H1 (cell line): ENCODE measurements at regions not wholly inside any gene's neighbourhood (a gene's known extent, or its start where the extent isn't known, plus 50 kb on each side); places are given as distances from the start of the nearest gene placed in this dataset.

ENCODE experiments used
- CTCF ChIA-PET: fragments of 300-600 bp; sonication (Branson Sonifier 250); formaldehyde crosslinking; loops from one replicate; lab custom pipeline; 2021; ENCODE audit not compliant: partially characterized antibody; lab: Charles Lee
- POLR2A ChIA-PET: fragments of 300-600 bp; sonication (Branson Sonifier 250); formaldehyde crosslinking; loops from one replicate; lab custom pipeline; 2021; ENCODE audit warnings: inconsistent platforms; ENCODE audit not compliant: partially characterized antibody; lab: Charles Lee
- DNase-seq, 2 experiments: peaks; one replicate each; pipeline versions ENCODE4 v3.0.0 to v3.0.0-alpha.2; 2010 to 2022; ENCODE audit warnings: low spot score in 2 of 2, low read depth in 1 of 2, mixed read lengths in 1 of 2
- FAIRE-seq: peaks from 2 replicates; lab custom pipeline; 2011; peaks lifted over from hg19 to GRCh38; lab: Jason Lieb, UNC
- H2AFZ ChIP-seq: 2 replicates; pipeline ENCODE4 v1.8.1; 2012; ENCODE audit warnings: low read length, inconsistent platforms
- H2AK5ac ChIP-seq: 2 replicates; pipeline ENCODE4 v1.6.1; 2013; ENCODE audit warnings: low read depth, low read length
- H2BK120ac ChIP-seq: replicated peaks from 2 replicates; pipeline ENCODE3; 2013; ENCODE audit warnings: low read depth, low read length, inconsistent platforms
- H2BK12ac ChIP-seq: 2 replicates; pipeline ENCODE4 v1.6.1; 2013; ENCODE audit warnings: low read depth, low read length
- H2BK15ac ChIP-seq: 2 replicates; pipeline ENCODE4 v1.6.1; 2013; ENCODE audit warnings: low read length
- H2BK20ac ChIP-seq: 2 replicates; pipeline ENCODE4 v1.6.1; 2013; ENCODE audit warnings: low read length
- H2BK5ac ChIP-seq: 2 replicates; pipeline ENCODE4 v1.6.1; 2013; ENCODE audit warnings: low read depth, low read length
- H3K14ac ChIP-seq: 2 replicates; pipeline ENCODE4 v1.6.1; 2013; ENCODE audit warnings: inconsistent platforms; ENCODE audit not compliant: insufficient read length
- H3K18ac ChIP-seq: 2 replicates; pipeline ENCODE4 v1.6.1; 2013; ENCODE audit warnings: low read length; ENCODE audit errors: extremely low read depth
- H3K23ac ChIP-seq: 2 replicates; pipeline ENCODE4 v1.6.1; 2013; ENCODE audit warnings: inconsistent platforms; ENCODE audit not compliant: insufficient read length
- H3K23me2 ChIP-seq: 2 replicates; pipeline ENCODE4 v1.6.1; 2013; ENCODE audit warnings: low read depth, low read length
- H3K27ac ChIP-seq: 2 replicates; pipeline ENCODE4 v1.6.1; 2011; ENCODE audit warnings: low read depth, low read length, inconsistent platforms
- H3K27me3 ChIP-seq, 4 experiments: replicated peaks in 1 of 4; 1 replicate in 1 of 4; 2 replicates in 3 of 4; pipeline versions ENCODE4 v1.6.1 to v1.8.1; 2011 to 2013; ENCODE audit warnings: low read length in 3 of 4, mild to moderate bottlenecking in 3 of 4, inconsistent platforms in 2 of 4, mixed read lengths in 2 of 4, moderate library complexity in 1 of 4; ENCODE audit not compliant: control insufficient read depth in 3 of 4, insufficient read depth in 3 of 4; ENCODE audit errors: extremely low read depth in 1 of 4
- H3K36me3 ChIP-seq, 4 experiments: 2 replicates each; pipeline versions ENCODE4 v1.6.1 to v1.8.1; 2011 to 2013; ENCODE audit warnings: mild to moderate bottlenecking in 4 of 4, low read length in 3 of 4, moderate library complexity in 2 of 4, control low read depth in 1 of 4, inconsistent platforms in 1 of 4; ENCODE audit not compliant: insufficient read depth in 4 of 4, control insufficient read depth in 2 of 4
- H3K4ac ChIP-seq: replicated peaks from 2 replicates; pipeline ENCODE3; 2013; ENCODE audit warnings: low read length, low read depth, mixed read lengths, inconsistent platforms; ENCODE audit not compliant: insufficient read length
- H3K4me1 ChIP-seq, 4 experiments: replicated peaks in 1 of 4; 1 replicate in 1 of 4; 2 replicates in 3 of 4; pipeline versions ENCODE4 v1.6.1 to v1.8.1; 2011 to 2013; ENCODE audit warnings: low read length in 3 of 4, inconsistent platforms in 2 of 4, mixed read lengths in 1 of 4; ENCODE audit not compliant: insufficient read depth in 4 of 4, control insufficient read depth in 3 of 4
- H3K4me2 ChIP-seq, 2 experiments: 2 replicates each; pipeline versions ENCODE4 v1.6.1 to v1.8.1; 2011 to 2013; ENCODE audit warnings: low read depth in 2 of 2, low read length in 2 of 2, control low read depth in 1 of 2, inconsistent platforms in 1 of 2, mild to moderate bottlenecking in 1 of 2; ENCODE audit not compliant: insufficient read depth in 1 of 2
- H3K4me3 ChIP-seq, 4 experiments: fragments of 200-600, 300-600 bp in 1 of 4; sonication (generic), shearing (Covaris generic), sonication (Bioruptor Twin) in 1 of 4; 2 replicates each; pipeline versions ENCODE4 v1.5.1 to v1.8.1; 2011 to 2016; ENCODE audit warnings: low read length in 4 of 4, low read depth in 3 of 4, control low read depth in 2 of 4, inconsistent platforms in 2 of 4, mild to moderate bottlenecking in 2 of 4, mixed read lengths in 1 of 4, moderate library complexity in 1 of 4; ENCODE audit not compliant: insufficient read depth in 2 of 4; ENCODE audit errors: extremely low read depth in 1 of 4
- H3K56ac ChIP-seq: replicated peaks from 2 replicates; pipeline ENCODE3; 2013; ENCODE audit warnings: low read depth, mild to moderate bottlenecking, mixed read lengths, low read length, inconsistent platforms; ENCODE audit not compliant: insufficient read length
- H3K79me1 ChIP-seq: 2 replicates; pipeline ENCODE4 v1.6.1; 2013; ENCODE audit warnings: low read depth, low read length, control low read depth
- H3K79me2 ChIP-seq, 2 experiments: 2 replicates each; pipeline versions ENCODE4 v1.6.1 to v1.8.1; 2012 to 2013; ENCODE audit warnings: low read length in 2 of 2, mild to moderate bottlenecking in 2 of 2, inconsistent platforms in 1 of 2; ENCODE audit not compliant: insufficient read depth in 2 of 2, control insufficient read depth in 1 of 2
- H3K9ac ChIP-seq, 4 experiments: replicated peaks in 1 of 4; 1 replicate in 1 of 4; 2 replicates in 3 of 4; pipeline versions ENCODE4 v1.6.1 to v1.8.1; 2011 to 2013; ENCODE audit warnings: low read depth in 3 of 4, low read length in 3 of 4, control low read depth in 2 of 4, mild to moderate bottlenecking in 2 of 4, moderate library complexity in 2 of 4, inconsistent platforms in 1 of 4; ENCODE audit errors: extremely low read depth in 1 of 4
- H3K9me3 ChIP-seq, 2 experiments: 2 replicates each; pipeline versions ENCODE4 v1.6.1 to v1.8.1; 2012 to 2013; ENCODE audit warnings: mild to moderate bottlenecking in 2 of 2, moderate library complexity in 2 of 2, control low read depth in 1 of 2, inconsistent platforms in 1 of 2, low read depth in 1 of 2, low read length in 1 of 2, mixed read lengths in 1 of 2; ENCODE audit not compliant: insufficient read depth in 2 of 2
- H4K20me1 ChIP-seq, 2 experiments: replicated peaks in 1 of 2; 2 replicates each; pipeline versions ENCODE3 to v1.8.1; 2011 to 2013; ENCODE audit warnings: inconsistent platforms in 2 of 2, low read length in 2 of 2, mild to moderate bottlenecking in 1 of 2; ENCODE audit not compliant: insufficient read depth in 2 of 2, control insufficient read depth in 1 of 2
- H4K5ac ChIP-seq: 2 replicates; pipeline ENCODE4 v1.6.1; 2013; ENCODE audit warnings: low read length, low read depth, mixed read lengths, inconsistent platforms; ENCODE audit not compliant: insufficient read length
- H4K8ac ChIP-seq: 2 replicates; pipeline ENCODE4 v1.8.0; 2013; ENCODE audit warnings: mild to moderate bottlenecking, moderate library complexity, low read length, inconsistent platforms; ENCODE audit not compliant: insufficient read depth; ENCODE audit errors: extremely low read depth
- H4K91ac ChIP-seq: replicated peaks from 2 replicates; pipeline ENCODE3; 2013; ENCODE audit warnings: low read length, mixed read lengths, inconsistent platforms; ENCODE audit not compliant: insufficient read length
- ATF2 ChIP-seq: IDR thresholded peaks from 2 replicates; pipeline ENCODE4 v1.6.1; 2012; ENCODE audit warnings: low read length, inconsistent platforms
- CBX5 ChIP-seq: fragments of 300-800, 300-1000 bp; sonication (generic); IDR thresholded peaks from 2 replicates; pipeline ENCODE4 v1.7.1; 2016; ENCODE audit warnings: antibody characterized with exemption, low read length, low read depth
- CHD2 ChIP-seq: IDR thresholded peaks from 2 replicates; pipeline ENCODE4 v1.6.1; 2012; ENCODE audit warnings: low read length, improper control_type of control experiment
- HDAC2 ChIP-seq, 2 experiments: fragments of 300-600 bp in 1 of 2; sonication (generic) in 1 of 2; IDR thresholded peaks; 2 replicates each; pipeline ENCODE4 v1.6.1; 2011 to 2012; ENCODE audit warnings: low read depth in 2 of 2, low read length in 2 of 2, mild to moderate bottlenecking in 2 of 2, moderate library complexity in 2 of 2, borderline replicate concordance in 1 of 2, inconsistent platforms in 1 of 2
- RFX5 ChIP-seq: IDR thresholded peaks from 2 replicates; pipeline ENCODE4 v1.6.1; 2011; ENCODE audit warnings: low read depth, low read length, improper control_type of control experiment, borderline replicate concordance
- TAF1 ChIP-seq: IDR thresholded peaks from 2 replicates; pipeline ENCODE4 v1.6.1; 2011; ENCODE audit warnings: mild to moderate bottlenecking, low read depth, low read length
- TAF7 ChIP-seq: optimal IDR thresholded peaks from 2 replicates; pipeline ENCODE3; 2011; ENCODE audit warnings: low read depth, mild to moderate bottlenecking, inconsistent platforms, low read length, moderate library complexity, borderline replicate concordance
- TCF12 ChIP-seq: IDR thresholded peaks from 2 replicates; pipeline ENCODE4 v1.6.1; 2011; ENCODE audit warnings: low read depth, mild to moderate bottlenecking, low read length
- ZNF274 ChIP-seq: IDR thresholded peaks from 2 replicates; pipeline ENCODE4 v1.7.0; 2012; ENCODE audit warnings: low read length, borderline replicate concordance; ENCODE audit errors: extremely low read depth
- WGBS, 2 experiments: shearing (Covaris generic) in 1 of 2; methylation state at CpG; one replicate each; pipeline versions ENCODE4 v1.1.6 to v1.1.7; 2013 to 2015; ENCODE audit warnings: low lambda C conversion rate in 2 of 2, mixed read lengths in 2 of 2, inconsistent platforms in 1 of 2, low coverage in 1 of 2, missing lambda C conversion rate in 1 of 2; ENCODE audit not compliant: insufficient replicate concordance in 2 of 2, insufficient coverage in 1 of 2, insufficient read length in 1 of 2; ENCODE audit errors: extremely low coverage in 1 of 2, missing lambda C conversion rate in 1 of 2; 5-methylcytosine and 5-hydroxymethylcytosine counted together
- TF ChIP-seq, protein P1 (sequence below): IDR thresholded peaks from 2 replicates; pipeline ENCODE4 v1.6.1; 2011; ENCODE audit warnings: low read length, improper control_type of control experiment

GRCh38 chr13:32840989-32841713 lies 175.1 kb upstream of the KL start:
- Histone ChIP-seq H3K9me3 (no peaks in the 10 kb centered on the region), H3K4me2 (no peak overlapping the region), H3K27ac (no peak overlapping the region), H2BK15ac (no peak overlapping the region), H3K9ac (no peak overlapping the region), H3K18ac (no peak overlapping the region), H3K4me3 (no peak overlapping the region), H4K20me1 (no peaks in the 10 kb centered on the region), H3K79me1 (no peaks in the 10 kb centered on the region; the same call in 1 of the 2 replicates), H3K23ac (no peak overlapping the region), H2BK12ac (no peak overlapping the region), H2AK5ac (no peak overlapping the region), H3K23me2 (peaks cover 3% of the 10 kb centered on the region; the same call in 1 of the 2 replicates), H3K4ac (no peak overlapping the region), H4K91ac (no peak overlapping the region), H3K79me2 (no peaks in the 10 kb centered on the region), H3K27me3 (no peaks in the 10 kb centered on the region), H2BK20ac (no peak overlapping the region), H3K36me3 (no peaks in the 10 kb centered on the region), H4K8ac (no peak overlapping the region), H3K56ac (no peak overlapping the region), H2AFZ (no peak overlapping the region), H2BK120ac (no peak overlapping the region), H4K5ac (no peak overlapping the region), H3K4me1 (peaks cover 0 to 14% (median 8%) of the 10 kb centered on the region in 4 experiments), H3K14ac (no peak overlapping the region), H2BK5ac (no peak overlapping the region)
- DNase-seq (peak in 1 of 2 experiments; percentile 16), FAIRE-seq (no peak)
- ChIA-PET CTCF (interaction anchor here (0.9 to 1.2 kb wide), 2 partner anchors 13 to 40 kb away, joined by 3 to 4 read pairs; no protein-coding TSS in a partner anchor), POLR2A (no interaction called here)
- WGBS, 2 experiments: 93% methylated on average over 10 of the region's 10 CpGs; no CpG with 5 or more reads in 1 of the 2 experiments
- TF ChIP-seq RFX5 (no peak), ATF2 (no peak), HDAC2 (IDR thresholded peaks at IDR 0.05; ENCODE audit: borderline replicate concordance in 1 of 2, low read depth in 2 of 2, low read length in 2 of 2) (no peak), ZNF274 (no peak), TCF12 (no peak), CBX5 (no peak), CHD2 (no peak), TAF1 (no peak), TAF7 (no peak)
- TF ChIP-seq, protein P1, sequence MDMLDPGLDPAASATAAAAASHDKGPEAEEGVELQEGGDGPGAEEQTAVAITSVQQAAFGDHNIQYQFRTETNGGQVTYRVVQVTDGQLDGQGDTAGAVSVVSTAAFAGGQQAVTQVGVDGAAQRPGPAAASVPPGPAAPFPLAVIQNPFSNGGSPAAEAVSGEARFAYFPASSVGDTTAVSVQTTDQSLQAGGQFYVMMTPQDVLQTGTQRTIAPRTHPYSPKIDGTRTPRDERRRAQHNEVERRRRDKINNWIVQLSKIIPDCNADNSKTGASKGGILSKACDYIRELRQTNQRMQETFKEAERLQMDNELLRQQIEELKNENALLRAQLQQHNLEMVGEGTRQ: no peak
